ENCODE measurements at regions not wholly inside any gene's neighbourhood (a gene's known extent, or its start where the extent isn't known, plus 50 kb on each side); places are given as distances from the start of the nearest gene placed in this dataset.

DNA sequence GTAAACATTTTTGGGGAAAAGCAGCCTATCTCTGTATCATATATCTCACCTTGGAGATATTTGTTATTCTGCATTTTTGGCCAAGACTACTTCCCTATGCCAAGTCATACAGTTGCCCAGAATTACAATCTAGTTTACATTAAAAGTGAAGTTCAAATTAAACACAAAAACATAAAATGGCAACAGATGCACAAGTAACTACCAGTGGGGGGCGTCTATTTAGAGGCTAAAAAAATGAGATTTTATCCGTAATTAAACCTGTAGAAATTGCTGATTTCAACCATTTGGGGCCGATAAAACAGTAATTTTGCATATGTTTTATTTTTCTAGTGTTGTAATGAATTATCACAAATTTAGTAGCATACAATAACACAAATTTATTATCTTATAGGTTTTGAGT lies 787.1 kb upstream of the CHD1 start:
- no peak for TF ChIP-seq EZH2 (IDR thresholded peaks at IDR 0.05)
- TF ChIP-seq POLR2AphosphoS5 (IDR thresholded peaks at IDR 0.05; ENCODE audit: borderline replicate concordance, low read depth, low read length) = no peak
- TF ChIP-seq FOXP2 (optimal IDR thresholded peaks at IDR 0.05; ENCODE audit: control extremely low read depth, extremely low read length, insufficient read depth) = no peak
